Muscle layer of duodenum (tissue), 2 donors: ENCODE measurements at regions not wholly inside any gene's neighbourhood (a gene's known extent, or its start where the extent isn't known, plus 50 kb on each side); places are given as distances from the start of the nearest gene placed in this dataset.
"Not testable (repeated sequence)": the region's sequence is repeated elsewhere in the genome, so short reads cannot be mapped to it uniquely, and the experiment has no call there.

ENCODE experiments used
- H3K27ac ChIP-seq: one replicate; pipeline ENCODE4 v1.7.0; 2013; ENCODE audit warnings: mild to moderate bottlenecking, low read length
- H3K27me3 ChIP-seq: one replicate; pipeline ENCODE4 v1.7.0; 2013; ENCODE audit warnings: low read depth, mild to moderate bottlenecking, control low read depth, low read length
- H3K36me3 ChIP-seq, 2 donors: one replicate each; pipeline ENCODE4 v1.7.0; 2013; ENCODE audit warnings: low read length in 2 of 2, control low read depth in 1 of 2, mild to moderate bottlenecking in 1 of 2; ENCODE audit not compliant: insufficient read depth in 2 of 2, control insufficient read depth in 1 of 2
- H3K4me1 ChIP-seq, 2 donors: one replicate each; pipeline ENCODE4 v1.7.0; 2013; ENCODE audit warnings: low read length in 2 of 2, mild to moderate bottlenecking in 2 of 2, control low read depth in 1 of 2, moderate library complexity in 1 of 2; ENCODE audit not compliant: insufficient read depth in 2 of 2, control insufficient read depth in 1 of 2
- H3K4me3 ChIP-seq, 2 donors: one replicate each; pipeline ENCODE4 v1.7.0; 2013; ENCODE audit warnings: low read length in 2 of 2, low read depth in 1 of 2, mild to moderate bottlenecking in 1 of 2
- H3K9me3 ChIP-seq, 2 donors: one replicate each; pipeline ENCODE4 v1.7.0; 2013; ENCODE audit warnings: low read length in 2 of 2, control low read depth in 1 of 2, mild to moderate bottlenecking in 1 of 2; ENCODE audit not compliant: control insufficient read depth in 1 of 2
- donor health status: healthy.

DNA sequence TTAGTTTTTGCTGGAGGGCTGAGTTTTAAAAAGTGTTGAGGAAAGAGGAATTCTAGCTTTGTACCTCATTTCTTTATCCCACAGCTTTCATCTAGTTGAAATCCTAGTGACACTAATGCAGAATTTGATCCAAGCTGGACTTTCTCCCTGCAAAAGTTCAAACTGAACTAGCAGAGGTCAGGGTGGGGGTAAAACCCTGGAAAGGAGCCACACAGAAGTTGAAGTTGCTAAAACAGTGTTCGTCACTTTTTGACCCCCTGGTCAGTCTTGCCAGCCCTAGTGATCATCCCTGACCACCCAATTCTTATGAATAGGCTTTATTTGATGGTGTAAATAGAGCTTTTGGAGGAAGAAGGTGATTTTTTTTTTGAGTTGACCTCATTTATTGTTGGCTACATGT lies 390.4 kb downstream of the TMEM38B start:
- no peaks in the 10 kb centered on the region for H3K36me3 ChIP-seq
- H3K4me3 ChIP-seq = no peak overlapping the region
- no peak overlapping the region for H3K27ac ChIP-seq
- H3K9me3 ChIP-seq = no peaks in the 10 kb centered on the region
- no peaks in the 10 kb centered on the region for H3K4me1 ChIP-seq
- H3K27me3 ChIP-seq = no peaks in the 10 kb centered on the region

DNA sequence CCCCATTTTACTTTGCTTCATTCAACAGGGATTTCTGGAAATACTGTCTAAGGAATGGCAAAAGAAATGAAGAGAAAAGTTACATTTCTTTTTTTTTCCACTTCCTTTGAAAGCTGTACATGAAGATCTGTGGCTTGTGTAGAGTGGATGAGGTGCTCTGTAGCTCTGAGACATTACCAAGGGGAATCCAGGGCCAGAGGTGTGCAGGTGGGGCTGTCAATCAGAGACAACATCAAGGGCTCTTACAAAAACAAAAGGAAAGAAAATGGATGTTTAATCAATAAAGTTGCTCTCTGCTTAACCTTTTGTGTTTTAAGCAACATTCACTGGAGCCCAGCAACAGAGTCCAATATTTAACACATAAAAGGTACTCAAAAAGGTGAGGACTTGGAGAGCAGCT lies 391.1 kb downstream of the TMEM38B start:
- Histone ChIP-seq H3K27me3 (no peaks in the 10 kb centered on the region), H3K36me3 (no peaks in the 10 kb centered on the region), H3K4me3 (no peak overlapping the region), H3K9me3 (no peaks in the 10 kb centered on the region), H3K27ac (no peak overlapping the region), H3K4me1 (no peaks in the 10 kb centered on the region)

DNA sequence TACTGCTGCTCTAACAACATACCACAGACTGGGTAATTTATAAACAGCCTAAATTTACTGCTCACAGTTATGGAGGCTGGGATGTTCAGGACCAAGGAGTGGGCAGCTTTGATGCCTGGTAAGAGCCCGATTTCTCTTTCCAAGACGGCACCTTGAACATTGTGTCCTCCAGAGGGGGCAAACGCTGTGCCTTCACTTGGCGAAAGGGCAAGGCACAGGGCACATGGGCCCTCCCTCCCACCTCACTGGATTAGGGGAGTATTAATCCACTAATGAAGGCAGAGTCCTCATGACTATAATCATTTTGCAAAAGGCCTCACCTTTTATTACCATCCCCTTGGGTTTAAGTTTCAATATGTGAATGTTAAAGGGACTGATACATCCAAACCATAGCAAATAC lies 397.7 kb downstream of the TMEM38B start:
- H3K4me3 ChIP-seq = no peak overlapping the region
- no peaks in the 10 kb centered on the region for H3K36me3 ChIP-seq
- no peaks in the 10 kb centered on the region for H3K4me1 ChIP-seq
- peaks cover 0 to 2% of the 10 kb centered on the region in 2 donors for H3K9me3 ChIP-seq
- no peaks in the 10 kb centered on the region for H3K27me3 ChIP-seq
- no peak overlapping the region for H3K27ac ChIP-seq

DNA sequence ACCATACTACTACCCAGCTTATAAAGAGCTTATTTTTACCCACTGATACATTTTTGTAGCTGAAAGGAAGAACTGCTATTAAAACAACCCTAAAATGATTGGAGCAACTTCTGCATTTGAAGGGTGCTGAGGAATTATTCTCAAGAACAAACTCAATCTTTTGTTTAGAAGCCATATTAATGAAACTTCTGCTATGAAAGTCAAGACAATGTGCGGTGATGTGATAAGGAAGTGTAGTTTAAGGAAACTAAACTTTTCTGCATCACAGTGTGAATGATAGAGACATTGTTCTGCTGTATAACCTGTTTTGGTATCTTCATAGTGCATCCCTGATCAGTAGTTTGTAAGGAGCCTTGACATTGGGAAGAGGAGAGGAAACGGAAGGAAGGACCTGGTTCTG lies 408.5 kb downstream of the TMEM38B start:
- Histone ChIP-seq H3K36me3 (no peaks in the 10 kb centered on the region), H3K9me3 (peaks cover 0 to 2% of the 10 kb centered on the region in 2 donors), H3K4me3 (no peak overlapping the region), H3K27me3 (no peaks in the 10 kb centered on the region), H3K4me1 (no peaks in the 10 kb centered on the region), H3K27ac (no peak overlapping the region)

DNA sequence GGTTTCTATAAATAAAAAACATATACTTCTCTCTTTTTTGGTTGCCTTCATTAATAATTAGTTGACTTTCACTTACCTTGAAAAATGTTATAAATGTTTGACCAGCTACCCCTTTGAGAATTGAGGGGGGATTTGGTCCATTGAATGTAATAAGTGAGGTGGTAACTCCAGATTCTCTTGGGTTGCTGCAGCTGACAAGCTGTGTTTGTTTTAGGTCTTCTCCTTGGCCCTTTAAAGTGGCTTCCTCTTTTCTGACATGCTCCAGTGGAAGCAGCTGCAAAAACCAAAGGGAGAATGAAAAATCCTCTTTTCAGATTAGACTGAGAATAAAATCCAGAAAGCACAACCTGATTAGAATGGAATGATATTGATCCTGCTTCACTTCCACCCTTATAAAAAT lies 410.5 kb downstream of the TMEM38B start:
- no peak overlapping the region for H3K4me3 ChIP-seq
- H3K36me3 ChIP-seq = no peaks in the 10 kb centered on the region
- H3K27me3 ChIP-seq = no peaks in the 10 kb centered on the region
- no peak overlapping the region for H3K27ac ChIP-seq
- no peaks in the 10 kb centered on the region for H3K4me1 ChIP-seq
- peaks cover 0 to 2% of the 10 kb centered on the region in 2 donors for H3K9me3 ChIP-seq

DNA sequence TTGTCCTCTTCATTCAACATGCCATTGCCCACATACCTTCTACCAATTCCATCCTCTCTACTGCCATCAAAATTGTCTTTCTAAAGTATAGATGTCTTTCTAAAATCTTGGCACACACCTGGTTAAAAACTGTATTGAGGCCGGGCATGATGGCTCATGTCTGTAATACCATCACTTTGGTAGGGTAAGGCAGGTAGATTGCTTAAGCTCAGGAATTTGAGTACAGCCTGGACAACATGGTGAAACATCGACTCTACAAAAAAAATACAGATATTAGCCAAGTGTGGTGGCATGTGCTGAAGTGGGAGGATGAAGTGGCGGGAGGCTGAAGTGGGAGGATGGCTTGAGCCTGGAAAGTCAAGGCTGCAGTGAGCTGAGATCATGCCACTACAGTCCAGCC lies 412.1 kb downstream of the TMEM38B start:
- Histone ChIP-seq H3K9me3 (peaks cover 0 to 2% of the 10 kb centered on the region in 2 donors), H3K4me1 (no peaks in the 10 kb centered on the region), H3K27me3 (no peaks in the 10 kb centered on the region), H3K36me3 (no peaks in the 10 kb centered on the region), H3K27ac (no peak overlapping the region), H3K4me3 (no peak overlapping the region)

DNA sequence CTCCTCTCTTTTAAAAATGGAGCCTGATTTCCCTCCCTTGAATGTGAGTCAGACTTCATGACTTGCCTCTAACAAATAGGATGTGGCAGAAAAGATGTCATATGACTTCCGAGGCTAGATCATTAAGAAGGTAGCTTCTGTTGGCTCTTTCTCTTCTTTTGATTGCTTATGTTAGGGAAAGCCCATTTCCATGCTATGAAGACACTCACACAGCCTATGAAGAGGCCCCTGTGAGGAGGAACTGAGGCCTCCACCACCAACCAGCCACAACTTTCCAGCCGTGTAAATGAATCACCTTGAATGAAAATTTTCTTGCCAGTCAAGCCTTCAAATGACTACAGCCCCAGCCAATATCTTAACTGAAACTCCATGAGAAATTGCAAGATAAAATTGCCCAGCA lies 413.4 kb downstream of the TMEM38B start:
- no peak overlapping the region for H3K4me3 ChIP-seq
- H3K27ac ChIP-seq = no peak overlapping the region
- no peaks in the 10 kb centered on the region for H3K27me3 ChIP-seq
- H3K4me1 ChIP-seq = no peaks in the 10 kb centered on the region
- no peaks in the 10 kb centered on the region for H3K36me3 ChIP-seq
- H3K9me3 ChIP-seq = peaks cover 0 to 2% of the 10 kb centered on the region in 2 donors

DNA sequence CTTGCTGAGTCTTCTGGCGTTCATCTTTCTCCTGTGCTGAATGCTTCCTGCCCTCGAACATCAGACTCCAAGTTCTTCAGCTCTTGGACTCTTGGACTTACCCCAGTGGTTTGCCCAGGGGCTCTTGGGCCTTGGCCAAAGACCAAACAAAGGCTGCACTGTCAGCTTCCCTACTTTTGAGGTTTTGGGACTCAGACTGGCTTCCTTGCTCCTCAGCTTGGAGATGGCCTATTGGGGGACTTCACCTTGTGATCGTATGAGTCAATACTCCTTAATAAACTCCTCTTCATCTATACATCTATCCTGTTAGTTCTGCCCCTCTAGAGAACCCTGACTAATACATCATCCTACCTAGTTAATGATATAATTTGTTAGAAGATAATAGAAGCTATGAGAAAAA lies 415.4 kb downstream of the TMEM38B start:
- H3K27me3 ChIP-seq, H3K36me3 ChIP-seq, H3K9me3 ChIP-seq, H3K4me3 ChIP-seq, H3K27ac ChIP-seq, H3K4me1 ChIP-seq: not testable (repeated sequence)

DNA sequence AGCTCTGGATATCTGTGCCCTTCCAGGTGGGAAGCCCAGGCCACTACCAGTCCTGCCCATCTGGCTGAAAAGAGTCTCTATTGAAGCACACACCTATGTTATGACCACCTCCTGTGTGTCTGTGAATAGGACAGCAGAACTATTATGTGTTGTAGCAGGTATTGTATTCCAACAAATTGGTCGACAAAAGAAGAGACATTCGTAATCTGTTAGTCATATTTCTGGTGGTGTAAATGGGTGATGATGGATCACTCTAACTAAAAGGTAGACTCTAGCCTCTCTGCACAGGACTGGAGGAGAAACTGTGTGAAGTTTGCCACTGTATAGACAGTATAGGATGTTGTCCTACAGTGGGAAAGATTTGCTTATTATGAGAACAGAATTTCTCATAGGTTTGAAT lies 416.1 kb downstream of the TMEM38B start:
- Histone ChIP-seq H3K27ac (no peak overlapping the region), H3K4me1 (no peaks in the 10 kb centered on the region), H3K27me3 (no peaks in the 10 kb centered on the region), H3K9me3 (peaks cover 0 to 2% of the 10 kb centered on the region in 2 donors), H3K36me3 (no peaks in the 10 kb centered on the region), H3K4me3 (no peak overlapping the region)

DNA sequence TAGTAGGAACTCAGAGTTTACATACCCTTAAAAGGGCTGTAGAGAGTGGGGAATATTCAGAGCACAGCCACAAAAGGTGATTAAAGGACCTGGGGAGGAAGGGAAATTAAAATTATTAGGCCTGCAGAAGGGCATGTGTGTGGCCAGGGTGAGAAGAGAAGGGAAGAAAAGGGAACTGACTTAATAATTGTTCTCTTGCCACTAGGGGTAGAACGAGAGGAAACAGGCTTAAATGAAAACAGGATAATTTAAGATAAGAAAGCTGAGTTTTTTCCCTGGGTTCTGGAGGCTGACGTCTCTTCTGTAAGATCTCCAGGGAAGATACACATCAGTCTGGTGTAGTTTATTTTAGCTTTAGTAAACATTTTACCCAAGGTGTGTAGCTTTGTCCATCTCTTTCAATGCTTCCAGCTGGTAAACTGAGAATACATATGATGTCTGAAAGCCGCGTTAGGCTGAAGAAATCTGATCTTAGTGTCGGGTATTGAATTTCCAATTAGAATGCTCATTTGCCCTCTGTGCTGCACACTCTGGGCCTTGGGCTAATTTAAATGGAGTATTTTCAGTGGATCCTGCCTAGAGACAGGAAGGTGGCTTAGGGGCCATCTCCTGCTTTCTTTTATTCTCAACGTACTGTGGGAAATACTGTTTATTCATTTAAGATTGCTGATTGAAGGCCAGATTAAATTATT lies 416.8 kb downstream of the TMEM38B start:
- no peak overlapping the region for H3K27ac ChIP-seq
- no peaks in the 10 kb centered on the region for H3K27me3 ChIP-seq
- no peaks in the 10 kb centered on the region for H3K36me3 ChIP-seq
- no peak overlapping the region for H3K4me3 ChIP-seq
- peaks cover 0 to 2% of the 10 kb centered on the region in 2 donors for H3K9me3 ChIP-seq
- H3K4me1 ChIP-seq = no peaks in the 10 kb centered on the region

DNA sequence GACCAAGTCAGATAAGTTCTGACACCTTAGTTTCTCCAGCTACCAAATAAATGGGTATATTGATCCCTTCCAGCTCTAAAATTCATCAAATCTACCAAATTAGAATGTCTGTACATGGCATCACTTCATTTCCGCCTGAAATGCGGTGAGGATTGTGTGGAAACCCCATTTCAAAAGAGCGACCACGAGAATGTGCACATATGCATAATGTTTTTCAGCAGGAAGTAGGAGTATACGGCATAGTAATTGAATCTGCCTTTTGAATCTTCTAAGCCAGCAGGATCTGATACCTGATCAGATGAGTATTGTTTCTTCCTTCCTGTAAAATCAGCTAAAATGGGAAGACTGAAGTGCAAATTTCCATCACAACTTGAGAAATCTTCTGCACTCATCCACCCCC lies 418.6 kb downstream of the TMEM38B start:
- H3K9me3 ChIP-seq = no peaks in the 10 kb centered on the region
- no peaks in the 10 kb centered on the region for H3K27me3 ChIP-seq
- no peak overlapping the region for H3K4me3 ChIP-seq
- no peaks in the 10 kb centered on the region for H3K4me1 ChIP-seq
- H3K36me3 ChIP-seq = no peaks in the 10 kb centered on the region
- H3K27ac ChIP-seq = no peak overlapping the region

DNA sequence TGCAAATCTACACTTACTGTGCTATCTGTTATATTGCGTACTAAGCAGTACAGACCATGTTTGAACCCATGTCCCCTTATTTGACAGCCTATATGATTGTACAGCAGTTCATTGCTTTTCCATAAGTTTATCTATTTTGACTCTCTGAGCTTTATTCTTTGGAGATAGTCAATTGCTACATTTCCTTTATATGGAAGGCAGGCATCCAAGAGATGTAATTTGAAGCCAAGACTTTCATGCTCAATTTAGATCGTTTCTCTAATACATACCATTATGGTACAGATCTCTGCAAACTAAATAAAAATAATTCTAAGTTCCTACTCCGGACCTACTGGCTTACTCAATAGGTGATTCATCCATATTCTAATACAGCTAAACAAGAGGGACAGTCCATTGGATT lies 424.8 kb downstream of the TMEM38B start:
- H3K27ac ChIP-seq = no peak overlapping the region
- H3K36me3 ChIP-seq = no peaks in the 10 kb centered on the region
- H3K4me3 ChIP-seq = no peak overlapping the region
- no peaks in the 10 kb centered on the region for H3K4me1 ChIP-seq
- H3K9me3 ChIP-seq = no peaks in the 10 kb centered on the region
- no peaks in the 10 kb centered on the region for H3K27me3 ChIP-seq
